GM12872 (cell line): ENCODE measurements at regions not wholly inside any gene's neighbourhood (a gene's known extent, or its start where the extent isn't known, plus 50 kb on each side); places are given as distances from the start of the nearest gene placed in this dataset.

Experiments used
- CTCF ChIP-seq: IDR thresholded peaks from 3 replicates; pipeline ENCODE4 v1.5.1; 2011; ENCODE audit warnings: low read depth, mild to moderate bottlenecking, low read length, moderate library complexity; ENCODE audit not compliant: insufficient read depth

GRCh38 chr20:50325215-50325614 is 134.6 kb downstream of the CEBPB start:
- no peak for TF ChIP-seq CTCF

- TF ChIP-seq CTCF, result no peak
These were observed 135.0 kb downstream of the CEBPB start for GRCh38 chr20:50325651-50326050.

- no peak for TF ChIP-seq CTCF
These were observed 137.0 kb downstream of the CEBPB start for GRCh38 chr20:50327666-50328065.

- TF ChIP-seq CTCF, result no peak
These were observed 137.8 kb downstream of the CEBPB start for GRCh38 chr20:50328222-50328979.

GRCh38 chr20:50328996-50329898 is 138.6 kb downstream of the CEBPB start:
- no peak for TF ChIP-seq CTCF

- no peak for TF ChIP-seq CTCF
These were observed 139.4 kb downstream of the CEBPB start for GRCh38 chr20:50329981-50330503.
